Fibroblast of villous mesenchyme (primary cell): ENCODE measurements at regions not wholly inside any gene's neighbourhood (a gene's known extent, or its start where the extent isn't known, plus 50 kb on each side); places are given as distances from the start of the nearest gene placed in this dataset.

ENCODE experiments used
- DNase-seq: peaks from one replicate; pipeline ENCODE4 v3.0.0-alpha.2; 2010; ENCODE audit warnings: low read depth
- H3K4me3 ChIP-seq: 2 replicates; pipeline ENCODE4 v1.5.1; 2011; ENCODE audit warnings: low read depth, mild to moderate bottlenecking, low read length
- CTCF ChIP-seq: IDR thresholded peaks from 2 replicates; pipeline ENCODE4 v1.5.1; 2012; ENCODE audit warnings: low read depth, mild to moderate bottlenecking, low read length; ENCODE audit not compliant: insufficient read depth

GRCh38 chr7:68423356-68423755 is 1174.9 kb upstream of the AUTS2 start:
- no peak overlapping the region for H3K4me3 ChIP-seq
- DNase-seq: no peak
- no peak for TF ChIP-seq CTCF

GRCh38 chr7:68424658-68425297 is 1173.5 kb upstream of the AUTS2 start:
- no peak for DNase-seq
- no peak overlapping the region for H3K4me3 ChIP-seq
- TF ChIP-seq CTCF: no peak

- no peak for TF ChIP-seq CTCF
- no peak for DNase-seq
- no peak overlapping the region for H3K4me3 ChIP-seq
Observed at GRCh38 chr7:68425377-68425776, 1172.9 kb upstream of the AUTS2 start.

GRCh38 chr7:68429411-68430117 is 1168.7 kb upstream of the AUTS2 start:
- DNase-seq: no peak
- no peak for TF ChIP-seq CTCF
- no peak overlapping the region for H3K4me3 ChIP-seq

GRCh38 chr7:68432585-68432984 is 1165.7 kb upstream of the AUTS2 start:
- H3K4me3 ChIP-seq: no peak overlapping the region
- DNase-seq: no peak
- no peak for TF ChIP-seq CTCF

GRCh38 chr7:68433462-68434070 is 1164.7 kb upstream of the AUTS2 start:
- no peak overlapping the region for H3K4me3 ChIP-seq
- TF ChIP-seq CTCF: no peak
- DNase-seq: no peak

- no peak for TF ChIP-seq CTCF
- H3K4me3 ChIP-seq: no peak overlapping the region
- DNase-seq: no peak
Observed at GRCh38 chr7:68434857-68435256, 1163.4 kb upstream of the AUTS2 start.
